ENCODE measurements at regions not wholly inside any gene's neighbourhood (a gene's known extent, or its start where the extent isn't known, plus 50 kb on each side); places are given as distances from the start of the nearest gene placed in this dataset.
"Not testable (repeated sequence)": the region's sequence is repeated elsewhere in the genome, so short reads cannot be mapped to it uniquely, and the experiment has no call there.

- no peak for ATAC-seq
- no peak overlapping the region for H3K4me3 Mint-ChIP-seq
- no peaks in the 10 kb centered on the region for H3K36me3 Mint-ChIP-seq
- H3K9me3 Mint-ChIP-seq = no peaks in the 10 kb centered on the region
- peaks cover 51% of the 10 kb centered on the region for H3K27me3 Mint-ChIP-seq
- no peaks in the 10 kb centered on the region for H3K4me1 Mint-ChIP-seq
- no peak overlapping the region for H3K27ac Mint-ChIP-seq
Measured at GRCh38 chr17:34485999-34486398, 93.4 kb upstream of the TMEM132E start.

- ATAC-seq = no peak
- Mint-ChIP-seq H3K4me1 (no peaks in the 10 kb centered on the region), H3K36me3 (no peaks in the 10 kb centered on the region), H3K9me3 (no peaks in the 10 kb centered on the region), H3K4me3 (no peak overlapping the region), H3K27me3 (peaks cover 48% of the 10 kb centered on the region), H3K27ac (no peak overlapping the region)
Measured at GRCh38 chr17:34484193-34484733, 95.1 kb upstream of the TMEM132E start.

DNA sequence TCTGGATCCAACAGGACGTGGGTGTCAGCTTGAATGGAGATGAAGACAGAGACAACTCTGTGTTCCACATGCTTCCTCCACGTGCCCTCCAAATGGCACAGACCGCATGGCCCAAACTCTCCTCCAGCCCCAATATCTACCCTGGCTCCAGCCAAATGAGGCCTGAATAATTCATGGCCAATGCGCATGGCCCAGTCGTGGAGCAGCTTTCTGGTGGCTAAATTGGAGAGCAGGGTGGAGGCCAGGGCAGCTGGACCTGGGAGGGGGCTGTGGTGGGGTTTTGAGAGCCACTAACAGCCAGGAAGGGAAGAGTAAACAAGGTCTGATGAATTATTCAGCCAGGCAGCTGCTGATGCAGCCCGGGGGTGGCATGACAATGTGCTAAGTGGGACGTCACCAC, 96.7 kb upstream of the TMEM132E start:
- Mint-ChIP-seq H3K9me3 (no peaks in the 10 kb centered on the region), H3K27ac (no peak overlapping the region), H3K4me3 (no peak overlapping the region), H3K27me3 (peaks cover 49% of the 10 kb centered on the region), H3K4me1 (no peaks in the 10 kb centered on the region), H3K36me3 (no peaks in the 10 kb centered on the region)
- no peak for ATAC-seq

- peaks cover 50% of the 10 kb centered on the region for H3K27me3 Mint-ChIP-seq
- no peaks in the 10 kb centered on the region for H3K9me3 Mint-ChIP-seq
- no peak for ATAC-seq
- H3K4me1 Mint-ChIP-seq = no peaks in the 10 kb centered on the region
- H3K36me3 Mint-ChIP-seq = no peaks in the 10 kb centered on the region
- H3K4me3 Mint-ChIP-seq = no peak overlapping the region
- H3K27ac Mint-ChIP-seq = no peak overlapping the region
Measured at GRCh38 chr17:34481779-34482178, 97.6 kb upstream of the TMEM132E start.

DNA sequence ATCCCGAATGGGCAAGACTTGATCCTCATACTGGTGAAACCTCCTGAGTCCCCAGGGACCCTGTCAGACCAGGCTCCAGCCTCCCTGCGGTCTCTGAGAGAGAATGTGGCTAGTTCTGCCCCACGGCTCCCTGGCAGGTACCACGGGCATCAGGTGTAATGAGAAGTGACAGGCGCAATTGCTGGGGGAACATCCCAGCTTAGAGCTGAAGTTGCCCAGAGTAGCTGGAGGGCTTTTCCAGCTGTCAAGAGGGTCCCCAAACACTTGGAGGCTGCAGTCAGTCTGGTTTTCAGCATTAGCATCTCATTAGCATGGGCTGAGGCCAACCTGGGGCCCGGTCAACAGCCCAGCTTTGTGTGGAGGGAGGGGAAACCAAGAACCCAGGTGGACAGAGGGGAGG, 100.0 kb upstream of the TMEM132E start:
- no peak overlapping the region for H3K27ac Mint-ChIP-seq

DNA sequence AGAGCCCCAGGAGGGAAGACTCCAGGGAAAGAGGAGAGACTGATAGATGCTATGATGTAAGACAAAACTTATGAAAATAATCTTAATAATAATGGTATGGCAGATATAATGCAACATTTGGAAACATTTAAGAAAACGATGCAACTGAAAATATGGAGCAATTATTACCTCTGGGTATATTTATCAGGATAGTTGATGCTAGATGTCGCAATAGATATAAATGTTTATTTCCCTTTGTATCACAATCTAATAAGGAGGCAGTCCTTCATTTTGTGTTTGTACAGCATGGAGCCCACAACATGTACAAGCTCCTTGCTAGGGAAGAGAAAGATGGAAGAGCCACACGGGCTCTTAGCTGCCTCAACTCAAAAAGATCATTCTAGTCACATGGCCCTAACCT, 101.1 kb upstream of the TMEM132E start:
- Mint-ChIP-seq H3K36me3 (no peaks in the 10 kb centered on the region), H3K27ac (no peak overlapping the region), H3K27me3 (peaks cover 43% of the 10 kb centered on the region), H3K4me1 (no peaks in the 10 kb centered on the region), H3K9me3 (no peaks in the 10 kb centered on the region), H3K4me3 (no peak overlapping the region)
- ATAC-seq = no peak

More for the DNA sequence above, 100.0 kb upstream of the TMEM132E start:
- H3K4me1 Mint-ChIP-seq = no peaks in the 10 kb centered on the region
- H3K36me3 Mint-ChIP-seq = no peaks in the 10 kb centered on the region
- no peak overlapping the region for H3K4me3 Mint-ChIP-seq
- ATAC-seq = no peak
- no peaks in the 10 kb centered on the region for H3K9me3 Mint-ChIP-seq
- H3K27me3 Mint-ChIP-seq = peaks cover 53% of the 10 kb centered on the region

GRCh38 chr17:34475296-34475695, 104.1 kb upstream of the TMEM132E start:
- H3K27me3 Mint-ChIP-seq = peaks cover 35% of the 10 kb centered on the region
- no peaks in the 10 kb centered on the region for H3K4me1 Mint-ChIP-seq
- no peak for ATAC-seq
- no peak overlapping the region for H3K27ac Mint-ChIP-seq
- H3K36me3 Mint-ChIP-seq = no peaks in the 10 kb centered on the region
- H3K9me3 Mint-ChIP-seq = peaks cover 2% of the 10 kb centered on the region
- no peak overlapping the region for H3K4me3 Mint-ChIP-seq

- no peak for ATAC-seq
- Mint-ChIP-seq H3K27me3 (peaks cover 33% of the 10 kb centered on the region), H3K4me1 (no peaks in the 10 kb centered on the region), H3K9me3 (peaks cover 2% of the 10 kb centered on the region), H3K4me3 (no peak overlapping the region), H3K27ac (no peak overlapping the region), H3K36me3 (no peaks in the 10 kb centered on the region)
Measured at GRCh38 chr17:34474706-34475105, 104.7 kb upstream of the TMEM132E start.

DNA sequence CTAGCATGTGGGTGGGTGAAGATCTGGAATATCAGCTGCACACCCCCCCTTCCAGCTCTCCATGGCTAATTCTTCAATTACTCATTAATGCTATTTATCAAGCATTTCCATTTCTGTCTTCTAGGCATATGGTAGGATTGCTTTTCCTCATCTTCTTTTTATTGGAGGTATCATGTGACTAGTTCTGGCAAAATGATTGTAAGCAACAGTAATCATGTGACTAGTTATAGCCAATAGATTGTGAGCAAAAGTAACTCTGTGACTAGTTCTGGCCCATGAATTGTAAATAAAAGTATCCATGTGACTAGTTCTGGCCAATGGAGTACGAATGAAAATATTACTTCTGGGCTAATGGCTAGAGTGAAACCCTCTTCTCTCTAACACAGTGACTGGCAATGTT, 107.0 kb upstream of the TMEM132E start:
- no peak overlapping the region for H3K27ac Mint-ChIP-seq
- H3K27me3 Mint-ChIP-seq = peaks cover 24% of the 10 kb centered on the region
- H3K9me3 Mint-ChIP-seq = peaks cover 2% of the 10 kb centered on the region
- no peak overlapping the region for H3K4me3 Mint-ChIP-seq
- ATAC-seq = no peak
- no peaks in the 10 kb centered on the region for H3K36me3 Mint-ChIP-seq
- H3K4me1 Mint-ChIP-seq = no peaks in the 10 kb centered on the region

- ATAC-seq, H3K4me3 Mint-ChIP-seq, H3K27ac Mint-ChIP-seq, H3K4me1 Mint-ChIP-seq, H3K9me3 Mint-ChIP-seq, H3K36me3 Mint-ChIP-seq: not testable (repeated sequence)
- H3K27me3 Mint-ChIP-seq = peaks cover 20% of the 10 kb centered on the region
Measured at GRCh38 chr17:34471278-34471677, 108.1 kb upstream of the TMEM132E start.

GRCh38 chr17:34465789-34466188, 102.8 kb upstream of the CCL1 start:
- no peaks in the 10 kb centered on the region for H3K9me3 Mint-ChIP-seq
- no peak for ATAC-seq
- H3K27me3 Mint-ChIP-seq = peaks cover 23% of the 10 kb centered on the region
- H3K4me3 Mint-ChIP-seq = no peak overlapping the region
- H3K27ac Mint-ChIP-seq = no peak overlapping the region
- H3K36me3 Mint-ChIP-seq = no peaks in the 10 kb centered on the region
- H3K4me1 Mint-ChIP-seq = no peaks in the 10 kb centered on the region

DNA sequence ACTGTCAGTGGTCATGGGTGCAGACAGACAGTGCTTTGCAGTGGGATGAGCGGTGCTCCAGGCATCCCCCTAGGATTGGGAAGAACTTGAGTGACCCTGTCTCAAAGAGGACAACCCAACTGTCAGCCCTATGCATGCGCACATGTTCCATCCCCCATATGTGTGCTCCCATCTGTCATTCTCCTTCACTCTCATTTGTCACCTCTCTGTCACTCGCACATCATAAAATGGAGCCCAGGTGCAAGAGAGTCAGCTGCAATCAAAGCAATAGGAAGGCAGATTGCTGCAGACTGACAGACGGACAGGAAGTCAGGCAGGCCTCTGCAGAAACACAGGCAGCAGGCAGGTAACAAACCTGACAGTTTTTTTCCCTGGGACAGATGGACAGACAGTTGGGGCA, 101.8 kb upstream of the CCL1 start:
- ATAC-seq = no peak
- Mint-ChIP-seq H3K36me3 (no peaks in the 10 kb centered on the region), H3K9me3 (no peaks in the 10 kb centered on the region), H3K4me1 (no peaks in the 10 kb centered on the region), H3K4me3 (no peak overlapping the region), H3K27ac (no peak overlapping the region), H3K27me3 (peaks cover 26% of the 10 kb centered on the region)

GRCh38 chr17:34458266-34458665, 95.2 kb upstream of the CCL1 start:
- H3K36me3 Mint-ChIP-seq = no peaks in the 10 kb centered on the region
- H3K27me3 Mint-ChIP-seq = peaks cover 46% of the 10 kb centered on the region
- no peak for ATAC-seq
- no peaks in the 10 kb centered on the region for H3K9me3 Mint-ChIP-seq
- H3K4me3 Mint-ChIP-seq = no peak overlapping the region
- H3K4me1 Mint-ChIP-seq = no peaks in the 10 kb centered on the region
- no peak overlapping the region for H3K27ac Mint-ChIP-seq

DNA sequence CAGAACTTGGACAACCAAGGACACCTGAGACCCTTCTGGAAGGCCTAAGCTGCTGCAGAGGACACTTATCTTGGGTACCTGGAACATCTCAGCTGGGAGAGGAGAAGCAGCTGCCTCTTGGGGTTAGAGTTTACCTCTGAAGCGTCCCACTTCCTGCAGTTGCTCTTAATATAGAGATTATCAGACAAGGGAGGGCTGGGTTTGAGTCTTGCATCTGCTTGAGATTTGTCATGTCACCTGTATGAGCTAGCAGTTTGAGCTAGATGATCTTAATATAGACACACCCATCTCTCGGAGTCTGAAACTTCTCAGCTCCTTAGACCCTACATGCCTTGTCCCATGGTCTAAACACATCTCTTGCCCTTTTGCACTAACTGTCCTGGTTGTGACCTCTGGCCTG, 93.1 kb upstream of the CCL1 start:
- no peaks in the 10 kb centered on the region for H3K36me3 Mint-ChIP-seq
- no peak for ATAC-seq
- H3K9me3 Mint-ChIP-seq = no peaks in the 10 kb centered on the region
- H3K4me1 Mint-ChIP-seq = no peaks in the 10 kb centered on the region
- no peak overlapping the region for H3K27ac Mint-ChIP-seq
- H3K27me3 Mint-ChIP-seq = peaks cover 44% of the 10 kb centered on the region
- H3K4me3 Mint-ChIP-seq = no peak overlapping the region

DNA sequence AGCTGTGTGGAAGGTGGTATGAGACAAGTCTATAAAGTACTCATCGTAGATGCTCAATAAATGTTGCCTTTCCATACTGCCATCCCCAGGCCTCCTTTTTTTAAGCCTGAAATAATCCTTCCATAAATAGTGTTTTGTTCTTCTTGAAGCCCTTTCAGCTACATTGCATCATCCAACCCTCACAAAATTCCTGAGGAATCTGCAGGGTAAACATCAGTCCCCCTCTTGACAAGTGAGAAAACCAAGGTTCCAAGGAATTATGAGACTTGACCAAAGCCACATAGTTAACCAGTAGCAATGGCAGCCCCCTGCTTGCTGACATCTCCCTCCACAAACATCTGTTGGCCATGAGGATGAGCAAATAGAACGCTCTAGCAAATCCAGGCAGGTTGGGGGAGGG, 89.7 kb upstream of the CCL1 start:
- Mint-ChIP-seq H3K9me3 (no peaks in the 10 kb centered on the region), H3K4me1 (no peaks in the 10 kb centered on the region), H3K4me3 (no peak overlapping the region), H3K36me3 (no peaks in the 10 kb centered on the region), H3K27ac (no peak overlapping the region), H3K27me3 (peaks cover 40% of the 10 kb centered on the region)
- no peak for ATAC-seq

- Mint-ChIP-seq H3K9me3 (no peaks in the 10 kb centered on the region), H3K36me3 (no peaks in the 10 kb centered on the region), H3K4me3 (no peak overlapping the region), H3K27ac (no peak overlapping the region), H3K4me1 (no peaks in the 10 kb centered on the region), H3K27me3 (peaks cover 35% of the 10 kb centered on the region)
- no peak for ATAC-seq
Measured at GRCh38 chr17:34451313-34451712, 88.3 kb upstream of the CCL1 start.

DNA sequence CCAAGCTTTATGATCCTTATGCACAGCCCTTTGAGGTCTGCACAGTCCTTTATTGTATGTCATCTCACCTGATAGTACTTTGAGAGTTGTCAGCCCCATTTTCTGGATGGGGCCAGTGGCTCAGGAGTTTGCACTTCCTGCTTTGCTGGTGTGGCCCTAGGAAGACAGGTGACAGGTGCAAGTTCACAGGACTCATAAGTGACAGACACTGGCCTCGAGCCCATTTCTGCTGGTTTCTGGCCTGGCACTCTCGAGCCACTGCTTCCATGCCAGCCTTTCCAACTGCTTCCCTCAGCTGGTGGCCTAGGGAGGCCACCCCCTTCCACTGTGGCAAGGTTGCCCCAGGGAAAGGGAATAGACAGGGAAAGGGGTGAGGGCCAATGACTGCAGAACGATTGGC, 84.4 kb upstream of the CCL1 start:
- ATAC-seq = no peak
- Mint-ChIP-seq H3K4me1 (no peaks in the 10 kb centered on the region), H3K9me3 (no peaks in the 10 kb centered on the region), H3K4me3 (no peak overlapping the region), H3K27me3 (peaks cover 52% of the 10 kb centered on the region), H3K36me3 (no peaks in the 10 kb centered on the region), H3K27ac (no peak overlapping the region)
